DMS53 treated with DMSO at 0.1 percent for 48 hours (cell line): ENCODE measurements at regions not wholly inside any gene's neighbourhood (a gene's known extent, or its start where the extent isn't known, plus 50 kb on each side); places are given as distances from the start of the nearest gene placed in this dataset.
A peak's percentile ranks its signal among the peaks of the same experiment; 100 is the strongest.

ENCODE experiments used
- DNase-seq: peaks from one replicate; lab custom pipeline; 2025; ENCODE audit not compliant: unreplicated experiment; lab: John Stamatoyannopoulos, UW

DNA sequence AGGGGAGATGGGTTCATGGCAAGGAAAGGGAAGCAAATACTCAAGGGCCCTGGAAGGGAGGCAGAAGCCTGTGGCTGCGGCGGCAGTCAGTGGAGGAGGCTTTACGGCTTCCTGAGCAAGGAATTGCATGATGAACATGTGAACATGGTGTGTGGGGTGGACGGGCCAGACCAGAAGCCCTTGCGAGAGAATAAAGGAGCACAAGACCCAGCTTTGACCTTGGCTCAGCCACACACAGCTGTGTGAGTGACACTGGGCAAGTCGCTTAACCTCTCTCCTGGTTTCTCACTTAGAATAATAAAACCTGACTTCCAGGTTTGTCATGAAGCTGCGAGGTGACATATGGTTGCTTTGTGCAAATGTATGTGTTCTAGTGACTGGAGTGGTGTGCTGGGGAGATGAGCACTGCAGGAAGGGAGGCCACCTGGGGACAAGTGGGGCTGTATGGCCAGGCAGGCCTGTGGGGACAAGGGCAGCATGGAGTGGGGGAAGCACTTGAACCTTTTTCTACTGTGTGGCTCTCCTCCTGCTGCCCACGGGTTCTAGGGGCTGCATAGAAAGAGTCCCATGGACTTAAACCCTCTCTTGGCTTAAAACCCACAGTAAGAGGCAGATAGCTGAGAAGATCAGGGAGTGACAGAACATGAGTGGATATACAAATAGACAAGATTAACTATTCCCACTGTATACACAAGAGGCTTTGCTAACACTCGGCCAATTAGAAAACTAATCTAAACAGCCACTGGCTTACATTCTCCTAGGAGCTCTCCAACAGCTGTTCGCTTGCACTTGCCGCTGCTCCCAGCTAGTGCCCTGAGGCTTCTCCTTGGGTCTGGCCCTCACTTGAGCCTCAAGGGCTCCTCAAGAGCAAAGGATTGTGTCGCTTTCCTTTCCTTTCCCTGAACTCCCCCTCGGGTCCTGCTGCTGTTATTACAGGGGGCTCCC, 67.3 kb upstream of the CDON start:
- DNase-seq = peak; percentile 90

DNA sequence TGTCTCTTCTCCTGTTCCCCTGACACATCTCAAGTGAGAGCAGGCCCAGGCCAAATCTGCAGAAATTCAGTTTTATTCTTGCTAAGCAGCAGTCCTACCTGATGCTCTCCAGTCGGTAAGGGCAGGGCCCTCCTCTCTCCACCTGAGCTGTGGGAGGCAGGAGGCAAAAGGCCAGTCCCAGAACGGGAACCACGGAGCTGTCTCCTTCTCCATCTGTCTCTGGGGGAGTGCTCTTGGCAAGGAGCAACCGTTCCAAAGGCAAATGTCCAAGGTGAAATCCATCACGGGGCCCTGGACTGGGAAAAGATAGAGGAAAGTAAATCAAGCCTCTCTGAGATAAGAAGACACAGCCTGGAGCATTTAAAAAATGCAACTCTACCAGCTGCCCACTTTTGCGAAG, 65.2 kb upstream of the CDON start:
- DNase-seq = no peak

DNA sequence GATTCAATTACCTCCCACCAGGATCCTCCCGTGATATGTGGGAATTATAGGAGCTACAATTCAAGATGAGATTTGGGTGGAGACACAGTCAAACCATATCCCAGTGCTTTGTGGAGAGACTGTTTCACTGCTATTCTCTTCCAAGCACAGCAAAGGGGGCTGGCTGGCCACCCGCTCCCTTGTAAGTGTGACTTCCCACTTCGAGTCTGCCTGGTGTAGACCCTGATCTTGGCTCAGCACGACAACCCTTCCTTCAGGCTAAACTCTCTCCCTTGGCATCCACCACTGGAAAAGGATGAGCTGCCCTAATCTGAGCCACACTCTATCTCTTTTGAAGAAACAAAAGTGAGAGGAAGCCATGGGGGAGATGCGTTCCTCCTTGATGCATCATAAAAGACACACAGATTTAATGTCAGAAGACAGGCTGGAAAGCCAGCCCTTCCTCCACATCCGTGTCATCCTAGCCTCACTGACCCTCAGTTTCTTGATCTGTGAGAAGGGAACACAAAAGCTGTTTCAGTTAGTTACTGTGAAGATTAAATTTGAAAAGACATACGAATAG, 64.7 kb upstream of the CDON start:
- DNase-seq = no peak

DNA sequence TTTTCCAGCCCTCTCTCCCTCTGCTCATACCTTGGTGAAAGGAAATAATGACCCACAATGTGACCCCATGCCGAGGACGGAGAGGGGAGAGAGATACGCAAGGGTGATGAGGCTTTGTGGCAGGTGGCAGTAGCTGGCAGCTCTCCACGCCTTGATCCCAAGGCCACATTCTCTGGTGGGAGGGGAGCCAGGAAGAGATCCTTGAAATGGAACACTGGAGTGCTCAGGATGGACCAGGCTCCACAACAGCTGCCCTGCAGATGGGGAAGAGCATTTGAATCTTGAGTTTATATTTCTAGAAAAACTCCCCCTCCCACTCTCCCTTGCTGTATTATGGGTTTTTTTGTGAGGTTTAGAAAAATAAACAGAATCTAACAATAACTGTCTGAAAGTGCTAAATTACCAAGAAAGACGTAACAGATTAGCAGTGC, 61.6 kb upstream of the CDON start:
- peak; percentile 46 for DNase-seq

- DNase-seq = no peak
Measured at GRCh38 chr11:126123686-126124085, 61.0 kb upstream of the CDON start.

DNA sequence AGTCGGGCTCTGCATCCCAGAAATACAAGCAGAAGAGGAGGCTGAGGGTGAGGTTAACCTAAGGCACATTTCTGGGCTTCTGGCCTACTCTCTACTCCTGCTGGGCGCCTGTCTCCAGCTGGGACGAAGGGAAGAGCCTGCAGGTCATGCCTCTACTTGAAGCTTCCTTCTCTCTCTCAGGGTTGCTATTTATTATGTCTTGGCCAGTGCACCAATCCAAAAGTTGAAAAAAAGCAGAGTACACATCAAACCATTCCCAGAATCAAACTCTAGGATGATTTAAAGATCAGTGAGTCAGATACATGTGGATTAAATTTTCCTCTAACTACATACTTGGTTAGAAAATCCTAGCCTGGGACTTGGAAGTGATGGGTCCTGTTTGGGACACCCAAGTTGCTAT, 60.2 kb upstream of the CDON start:
- no peak for DNase-seq

DNA sequence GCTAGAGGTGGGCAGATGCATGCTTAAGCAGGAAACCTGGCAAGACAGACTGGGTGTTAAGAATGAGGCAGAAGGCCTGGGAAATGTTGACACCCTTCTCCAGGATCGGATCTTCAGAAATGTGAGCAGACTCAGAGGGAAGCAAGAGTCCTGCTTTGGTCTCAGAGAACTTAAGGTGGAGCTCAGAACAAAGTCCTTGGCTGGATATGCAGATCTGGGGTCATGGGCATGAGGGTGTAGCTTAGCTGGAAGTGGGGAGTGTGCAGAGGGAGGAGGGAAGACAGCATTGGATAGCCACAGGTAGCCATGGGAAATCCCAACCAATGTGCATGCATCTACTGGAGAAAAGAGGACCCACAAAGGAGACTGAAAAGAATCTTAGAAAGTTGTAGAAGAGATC, 58.6 kb upstream of the CDON start:
- no peak for DNase-seq

DNA sequence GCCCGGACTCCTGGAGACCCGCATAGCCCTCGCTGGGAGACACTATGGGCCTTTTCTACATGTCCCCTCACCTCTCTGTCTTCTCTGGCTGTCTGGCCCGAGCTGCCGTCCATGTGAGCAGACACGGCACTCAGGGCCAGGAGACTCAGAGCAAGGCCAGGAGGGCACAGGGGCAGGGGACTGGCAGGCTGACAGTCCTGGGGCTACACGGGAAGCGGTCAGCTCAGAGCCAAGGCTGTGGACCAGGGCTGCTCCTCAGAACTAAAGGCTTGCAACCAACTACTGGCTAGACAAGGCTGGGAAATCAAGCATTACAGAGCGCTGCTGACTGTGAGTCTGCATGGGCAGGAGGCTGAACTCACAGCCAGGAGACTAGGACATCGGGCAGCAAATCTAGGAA, 56.1 kb upstream of the CDON start:
- DNase-seq = no peak

GRCh38 chr11:126115816-126116331, 53.2 kb upstream of the CDON start:
- peak; percentile 97 for DNase-seq

- DNase-seq = peak; percentile 60
Measured at GRCh38 chr11:126115127-126115495, 52.4 kb upstream of the CDON start.

DNA sequence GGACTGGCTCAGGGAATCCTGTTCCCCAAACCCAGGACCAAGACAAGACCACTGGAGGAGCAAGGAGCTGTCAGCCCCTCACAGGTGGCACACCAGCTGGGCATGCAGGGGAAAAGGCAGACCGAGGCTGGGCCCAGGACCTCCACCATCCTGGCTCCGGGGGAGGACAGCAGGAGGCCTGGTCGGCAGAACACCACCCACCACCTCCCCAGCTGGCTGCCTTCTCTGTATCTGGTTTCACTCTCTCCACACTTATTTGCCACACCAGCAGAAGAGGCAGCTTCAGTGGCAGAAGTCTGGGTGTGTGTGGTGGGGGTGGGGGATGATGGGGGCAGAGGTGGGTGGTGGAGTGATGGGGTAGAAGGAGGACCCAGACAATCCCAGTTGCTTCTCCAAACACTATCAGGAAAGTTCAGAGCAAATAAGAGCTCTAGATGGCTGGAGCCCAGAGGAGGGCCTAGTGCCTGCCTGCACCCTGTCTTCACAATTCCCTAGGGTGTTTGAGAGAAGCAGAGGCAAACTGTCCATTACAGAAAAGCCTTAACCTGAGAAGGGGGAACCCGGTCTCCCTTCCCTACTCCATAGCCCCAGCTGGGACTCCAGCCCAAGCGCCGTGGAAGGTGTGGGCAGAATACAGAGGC, 51.9 kb upstream of the CDON start:
- DNase-seq = no peak

- no peak for DNase-seq
Measured at GRCh38 chr11:126113963-126114362, 51.3 kb upstream of the CDON start.

- DNase-seq = peak; percentile 94
Measured at GRCh38 chr11:126113515-126113957, 50.9 kb upstream of the CDON start.

- DNase-seq = no peak
Measured at GRCh38 chr11:126113012-126113411, 50.3 kb upstream of the CDON start.

- DNase-seq = no peak
Measured at GRCh38 chr11:126112547-126112946, 49.9 kb upstream of the CDON start.
